ENCODE measurements at regions not wholly inside any gene's neighbourhood (a gene's known extent, or its start where the extent isn't known, plus 50 kb on each side); places are given as distances from the start of the nearest gene placed in this dataset.

- ATAC-seq (ENCODE audit: low FRiP score) (no peak), DNase-seq (no peak)
- Histone ChIP-seq H3K27me3 (ENCODE audit: control insufficient read depth in 1 of 2, insufficient read depth in 2 of 2, low read length in 1 of 2) (no peaks in the 10 kb centered on the region), H3K4me3 (ENCODE audit: low read length in 2 of 2) (no peak overlapping the region), H3K27ac (ENCODE audit: low read depth in 1 of 2, low read length in 2 of 2) (no peak overlapping the region), H3K36me3 (ENCODE audit: control insufficient read depth in 1 of 2, insufficient read depth in 2 of 2, low read length in 1 of 2) (no peaks in the 10 kb centered on the region), H3K9me3 (ENCODE audit: control insufficient read depth, low read length) (no peaks in the 10 kb centered on the region), H3K4me1 (ENCODE audit: control insufficient read depth in 1 of 2, insufficient read depth in 2 of 2, low read length in 2 of 2) (no peaks in the 10 kb centered on the region)
- intact Hi-C loops (cut with DNase I): no loop called here
- WGBS, 2 donors: 22 to 36% methylated on average over 4 of the region's 4 CpGs
These were observed 419.3 kb upstream of the HS3ST5 start for GRCh38 chr6:114762145-114762544.

GRCh38 chr6:114747995-114748625, 405.3 kb upstream of the HS3ST5 start:
- no peak for DNase-seq
- H3K4me1 ChIP-seq (ENCODE audit: control insufficient read depth in 1 of 2, insufficient read depth in 2 of 2, low read length in 2 of 2): no peaks in the 10 kb centered on the region
- H3K9me3 ChIP-seq (ENCODE audit: control insufficient read depth, low read length): no peaks in the 10 kb centered on the region
- no peak overlapping the region for H3K4me3 ChIP-seq (ENCODE audit: low read length in 2 of 2)
- 12 to 14% methylated on average over 6 of the region's 6 CpGs for WGBS, 2 donors
- intact Hi-C loops (cut with DNase I): loop anchor here (5.0 kb wide), 1 partner anchor 1149 kb away; no protein-coding TSS in a partner anchor
- no peak overlapping the region for H3K27ac ChIP-seq (ENCODE audit: low read depth in 1 of 2, low read length in 2 of 2)
- H3K27me3 ChIP-seq (ENCODE audit: control insufficient read depth in 1 of 2, insufficient read depth in 2 of 2, low read length in 1 of 2): no peaks in the 10 kb centered on the region
- H3K36me3 ChIP-seq (ENCODE audit: control insufficient read depth in 1 of 2, insufficient read depth in 2 of 2, low read length in 1 of 2): no peaks in the 10 kb centered on the region
- ATAC-seq (ENCODE audit: low FRiP score): no peak

GRCh38 chr6:114740547-114740946, 397.7 kb upstream of the HS3ST5 start:
- Histone ChIP-seq H3K4me3 (ENCODE audit: low read length in 2 of 2) (no peak overlapping the region), H3K4me1 (ENCODE audit: control insufficient read depth in 1 of 2, insufficient read depth in 2 of 2, low read length in 2 of 2) (no peaks in the 10 kb centered on the region), H3K27me3 (ENCODE audit: control insufficient read depth in 1 of 2, insufficient read depth in 2 of 2, low read length in 1 of 2) (no peaks in the 10 kb centered on the region), H3K27ac (ENCODE audit: low read depth in 1 of 2, low read length in 2 of 2) (no peak overlapping the region), H3K36me3 (ENCODE audit: control insufficient read depth in 1 of 2, insufficient read depth in 2 of 2, low read length in 1 of 2) (no peaks in the 10 kb centered on the region), H3K9me3 (ENCODE audit: control insufficient read depth, low read length) (no peaks in the 10 kb centered on the region)
- ATAC-seq (ENCODE audit: low FRiP score) (no peak), DNase-seq (no peak)
- 44 to 45% methylated on average over 2 of the region's 2 CpGs for WGBS, 2 donors
- intact Hi-C loops (cut with DNase I): no loop called here

GRCh38 chr6:114739656-114740055, 396.8 kb upstream of the HS3ST5 start:
- H3K27ac ChIP-seq (ENCODE audit: low read depth in 1 of 2, low read length in 2 of 2): no peak overlapping the region
- 94 to 96% methylated on average over 1 of the region's 1 CpG for WGBS, 2 donors
- H3K36me3 ChIP-seq (ENCODE audit: control insufficient read depth in 1 of 2, insufficient read depth in 2 of 2, low read length in 1 of 2): no peaks in the 10 kb centered on the region
- H3K4me1 ChIP-seq (ENCODE audit: control insufficient read depth in 1 of 2, insufficient read depth in 2 of 2, low read length in 2 of 2): no peaks in the 10 kb centered on the region
- intact Hi-C loops (cut with DNase I): no loop called here
- H3K27me3 ChIP-seq (ENCODE audit: control insufficient read depth in 1 of 2, insufficient read depth in 2 of 2, low read length in 1 of 2): no peaks in the 10 kb centered on the region
- H3K9me3 ChIP-seq (ENCODE audit: control insufficient read depth, low read length): no peaks in the 10 kb centered on the region
- H3K4me3 ChIP-seq (ENCODE audit: low read length in 2 of 2): no peak overlapping the region
- DNase-seq (no peak), ATAC-seq (ENCODE audit: low FRiP score) (no peak)

- no peak for ATAC-seq (ENCODE audit: low FRiP score)
- H3K27me3 ChIP-seq (ENCODE audit: control insufficient read depth in 1 of 2, insufficient read depth in 2 of 2, low read length in 1 of 2): no peaks in the 10 kb centered on the region
- DNase-seq: no peak
- H3K4me1 ChIP-seq (ENCODE audit: control insufficient read depth in 1 of 2, insufficient read depth in 2 of 2, low read length in 2 of 2): no peaks in the 10 kb centered on the region
- no peaks in the 10 kb centered on the region for H3K36me3 ChIP-seq (ENCODE audit: control insufficient read depth in 1 of 2, insufficient read depth in 2 of 2, low read length in 1 of 2)
- intact Hi-C loops (cut with DNase I): no loop called here
- H3K27ac ChIP-seq (ENCODE audit: low read depth in 1 of 2, low read length in 2 of 2): no peak overlapping the region
- no peaks in the 10 kb centered on the region for H3K9me3 ChIP-seq (ENCODE audit: control insufficient read depth, low read length)
- WGBS, 2 donors: 42 to 43% methylated on average over 5 of the region's 5 CpGs
- H3K4me3 ChIP-seq (ENCODE audit: low read length in 2 of 2): no peak overlapping the region
These were observed 392.4 kb upstream of the HS3ST5 start for GRCh38 chr6:114735025-114735735.

- Histone ChIP-seq H3K27ac (ENCODE audit: low read depth in 1 of 2, low read length in 2 of 2) (no peak overlapping the region), H3K4me3 (ENCODE audit: low read length in 2 of 2) (no peak overlapping the region), H3K9me3 (ENCODE audit: control insufficient read depth, low read length) (no peaks in the 10 kb centered on the region), H3K27me3 (ENCODE audit: control insufficient read depth in 1 of 2, insufficient read depth in 2 of 2, low read length in 1 of 2) (no peaks in the 10 kb centered on the region), H3K4me1 (ENCODE audit: control insufficient read depth in 1 of 2, insufficient read depth in 2 of 2, low read length in 2 of 2) (no peaks in the 10 kb centered on the region), H3K36me3 (ENCODE audit: control insufficient read depth in 1 of 2, insufficient read depth in 2 of 2, low read length in 1 of 2) (no peaks in the 10 kb centered on the region)
- no peak for ATAC-seq (ENCODE audit: low FRiP score)
- intact Hi-C loops (cut with DNase I): no loop called here
- WGBS, 2 donors: 64 to 71% methylated on average over 1 of the region's 1 CpG
- DNase-seq: no peak
These were observed 390.8 kb upstream of the HS3ST5 start for GRCh38 chr6:114733596-114733995.

GRCh38 chr6:114718716-114719270, 376.0 kb upstream of the HS3ST5 start:
- H3K27me3 ChIP-seq (ENCODE audit: control insufficient read depth in 1 of 2, insufficient read depth in 2 of 2, low read length in 1 of 2): no peaks in the 10 kb centered on the region
- no peak for DNase-seq
- no peaks in the 10 kb centered on the region for H3K9me3 ChIP-seq (ENCODE audit: control insufficient read depth, low read length)
- 74 to 81% methylated on average over 2 of the region's 2 CpGs for WGBS, 2 donors
- no peaks in the 10 kb centered on the region for H3K36me3 ChIP-seq (ENCODE audit: control insufficient read depth in 1 of 2, insufficient read depth in 2 of 2, low read length in 1 of 2)
- H3K4me1 ChIP-seq (ENCODE audit: control insufficient read depth in 1 of 2, insufficient read depth in 2 of 2, low read length in 2 of 2): no peaks in the 10 kb centered on the region
- ATAC-seq (ENCODE audit: low FRiP score): no peak
- no peak overlapping the region for H3K27ac ChIP-seq (ENCODE audit: low read depth in 1 of 2, low read length in 2 of 2)
- no peak overlapping the region for H3K4me3 ChIP-seq (ENCODE audit: low read length in 2 of 2)
- intact Hi-C loops (cut with DNase I): no loop called here

GRCh38 chr6:114718186-114718585, 375.4 kb upstream of the HS3ST5 start:
- no peak for ATAC-seq (ENCODE audit: low FRiP score)
- Histone ChIP-seq H3K27ac (ENCODE audit: low read depth in 1 of 2, low read length in 2 of 2) (no peak overlapping the region), H3K9me3 (ENCODE audit: control insufficient read depth, low read length) (no peaks in the 10 kb centered on the region), H3K4me1 (ENCODE audit: control insufficient read depth in 1 of 2, insufficient read depth in 2 of 2, low read length in 2 of 2) (no peaks in the 10 kb centered on the region), H3K27me3 (ENCODE audit: control insufficient read depth in 1 of 2, insufficient read depth in 2 of 2, low read length in 1 of 2) (no peaks in the 10 kb centered on the region), H3K36me3 (ENCODE audit: control insufficient read depth in 1 of 2, insufficient read depth in 2 of 2, low read length in 1 of 2) (no peaks in the 10 kb centered on the region), H3K4me3 (ENCODE audit: low read length in 2 of 2) (no peak overlapping the region)
- 20 to 25% methylated on average over 3 of the region's 3 CpGs for WGBS, 2 donors
- no peak for DNase-seq
- intact Hi-C loops (cut with DNase I): no loop called here
